DND-41 (cell line): ENCODE measurements at regions not wholly inside any gene's neighbourhood (a gene's known extent, or its start where the extent isn't known, plus 50 kb on each side); places are given as distances from the start of the nearest gene placed in this dataset.

Experiments
- ATAC-seq: fragments of 200-7000 bp; cut with Tn5 transposase; 3 replicates; pipeline ENCODE4 v1.9.1; 2021; ENCODE audit warnings: low read depth; ENCODE audit not compliant: insufficient read depth
- DNase-seq: peaks from one replicate; pipeline ENCODE4 v3.0.0-alpha.2; 2020
- H2AFZ ChIP-seq: 2 replicates; pipeline ENCODE4 v1.6.0; 2012; ENCODE audit warnings: low read depth, low read length
- H3K27ac ChIP-seq: 2 replicates; pipeline ENCODE4 v1.5.1; 2012; ENCODE audit warnings: low read length, inconsistent platforms
- H3K27me3 ChIP-seq: fragments of 200-600 bp; sonication (generic); 2 replicates; pipeline ENCODE4 v1.6.0; 2012; ENCODE audit warnings: low read length, mild to moderate bottlenecking, inconsistent platforms; ENCODE audit not compliant: insufficient read depth, poor library complexity
- H3K36me3 ChIP-seq: 2 replicates; pipeline ENCODE4 v1.5.1; 2012; ENCODE audit warnings: low read length, inconsistent platforms; ENCODE audit not compliant: insufficient read depth
- H3K4me1 ChIP-seq: 2 replicates; pipeline ENCODE4 v1.5.1; 2012; ENCODE audit warnings: mild to moderate bottlenecking, low read length; ENCODE audit not compliant: insufficient read depth
- H3K4me2 ChIP-seq: 2 replicates; pipeline ENCODE4 v1.6.0; 2012; ENCODE audit warnings: mild to moderate bottlenecking, moderate library complexity, low read length, inconsistent platforms; ENCODE audit not compliant: insufficient read depth
- H3K4me3 ChIP-seq, 2 experiments: fragments of 200-600 bp in 1 of 2; shearing (Covaris generic) in 1 of 2; 2 replicates each; pipeline ENCODE4 v1.5.1; 2012 to 2016; ENCODE audit warnings: inconsistent platforms in 2 of 2, low read length in 2 of 2, mild to moderate bottlenecking in 2 of 2, low read depth in 1 of 2, moderate library complexity in 1 of 2
- H3K79me2 ChIP-seq: 2 replicates; pipeline ENCODE4 v1.6.0; 2012; ENCODE audit warnings: low read length, inconsistent platforms; ENCODE audit not compliant: insufficient read depth
- H3K9ac ChIP-seq: 2 replicates; pipeline ENCODE4 v1.6.0; 2012; ENCODE audit warnings: low read depth, mild to moderate bottlenecking, inconsistent platforms, low read length, moderate library complexity
- H3K9me3 ChIP-seq: 2 replicates; pipeline ENCODE4 v1.5.1; 2012; ENCODE audit warnings: low read length, moderate library complexity, mild to moderate bottlenecking, inconsistent platforms; ENCODE audit not compliant: insufficient read depth, severe bottlenecking
- H4K20me1 ChIP-seq: 2 replicates; pipeline ENCODE4 v1.6.0; 2012; ENCODE audit warnings: low read length; ENCODE audit not compliant: insufficient read depth
- CTCF ChIP-seq: IDR thresholded peaks from 2 replicates; pipeline ENCODE4 v1.5.1; 2012; ENCODE audit warnings: borderline replicate concordance, low read length, moderate library complexity, mild to moderate bottlenecking; ENCODE audit not compliant: poor library complexity, severe bottlenecking; ENCODE audit errors: extremely low read depth
- EZH2 ChIP-seq: IDR thresholded peaks from 3 replicates; pipeline ENCODE4 v1.6.1; 2012; ENCODE audit warnings: borderline replicate concordance, low read depth, mild to moderate bottlenecking, moderate library complexity, low read length, inconsistent platforms; ENCODE audit not compliant: severe bottlenecking

DNA sequence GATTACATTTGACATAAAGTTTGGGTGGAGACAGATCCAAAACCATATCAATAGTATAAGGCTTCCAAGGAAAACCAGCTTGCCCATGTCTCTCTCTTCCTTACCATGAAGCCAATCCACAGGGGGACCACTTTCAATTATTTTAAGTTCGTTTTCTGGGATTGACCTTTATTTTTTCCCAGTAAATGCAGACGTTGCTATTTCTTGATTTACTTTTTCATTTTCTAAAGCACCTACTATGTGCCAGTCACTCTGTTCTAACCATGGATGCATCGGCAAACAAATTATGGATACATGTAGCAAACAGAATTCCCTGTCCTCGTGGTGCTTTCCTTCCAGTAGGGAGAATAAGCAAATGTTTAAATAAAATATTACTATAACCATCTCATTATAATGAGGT, 65.8 kb upstream of the KCNA1 start:
- Histone ChIP-seq H3K4me2 (no peak overlapping the region), H3K27me3 (peaks cover 2% of the 10 kb centered on the region), H3K4me1 (peaks cover 5% of the 10 kb centered on the region; the same call in 1 of the 2 replicates), H3K4me3 (no peak overlapping the region), H3K27ac (no peak overlapping the region), H3K9me3 (no peaks in the 10 kb centered on the region), H3K9ac (no peak overlapping the region), H4K20me1 (no peaks in the 10 kb centered on the region), H3K79me2 (no peaks in the 10 kb centered on the region), H2AFZ (no peak overlapping the region), H3K36me3 (no peaks in the 10 kb centered on the region)
- ATAC-seq: no peak
- no peak for TF ChIP-seq EZH2
- no peak for TF ChIP-seq CTCF
- no peak for DNase-seq

- ATAC-seq (no peak), DNase-seq (no peak)
- Histone ChIP-seq H2AFZ (no peak overlapping the region), H3K36me3 (no peaks in the 10 kb centered on the region), H3K4me2 (no peak overlapping the region), H3K9ac (no peak overlapping the region), H3K27me3 (peaks cover 2% of the 10 kb centered on the region), H3K9me3 (no peaks in the 10 kb centered on the region), H3K4me3 (no peak overlapping the region), H3K4me1 (peaks cover 5% of the 10 kb centered on the region; the same call in 1 of the 2 replicates), H3K27ac (no peak overlapping the region), H3K79me2 (no peaks in the 10 kb centered on the region), H4K20me1 (no peaks in the 10 kb centered on the region)
- no peak for TF ChIP-seq EZH2
- TF ChIP-seq CTCF: no peak
Observed at GRCh38 chr12:4847713-4848112, 62.0 kb upstream of the KCNA1 start.

DNA sequence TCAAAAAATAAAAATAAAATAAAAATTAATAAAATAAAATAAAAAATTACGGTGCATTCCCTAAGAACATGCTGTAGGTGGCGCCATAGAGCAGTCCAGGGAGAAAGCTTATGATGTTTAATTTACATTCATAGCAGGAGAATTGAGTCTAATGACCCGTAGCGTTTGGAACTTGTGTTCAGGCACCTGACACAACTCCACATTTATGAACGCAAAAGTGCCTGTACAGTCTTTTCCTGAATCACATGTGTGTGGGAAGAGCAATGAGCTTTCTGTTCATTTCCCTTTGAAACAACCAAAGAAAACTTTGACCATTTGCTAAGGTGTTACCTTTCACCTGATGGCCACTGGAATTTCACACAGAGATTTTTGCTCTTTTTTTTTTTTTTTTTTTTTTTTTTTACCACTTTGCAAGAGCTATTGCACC, 60.6 kb upstream of the KCNA1 start:
- DNase-seq: peak; percentile 23
- no peak overlapping the region for H2AFZ ChIP-seq
- no peak overlapping the region for H3K4me2 ChIP-seq
- no peaks in the 10 kb centered on the region for H3K79me2 ChIP-seq
- H3K9ac ChIP-seq: no peak overlapping the region
- H3K4me3 ChIP-seq: no peak overlapping the region
- TF ChIP-seq CTCF: peak; percentile 67
- no peak for TF ChIP-seq EZH2
- H3K9me3 ChIP-seq: no peaks in the 10 kb centered on the region
- H3K4me1 ChIP-seq: peaks cover 5% of the 10 kb centered on the region; the same call in 1 of the 2 replicates
- peaks cover 2% of the 10 kb centered on the region for H3K27me3 ChIP-seq
- no peaks in the 10 kb centered on the region for H4K20me1 ChIP-seq
- H3K27ac ChIP-seq: no peak overlapping the region
- H3K36me3 ChIP-seq: no peaks in the 10 kb centered on the region
- no peak for ATAC-seq

DNA sequence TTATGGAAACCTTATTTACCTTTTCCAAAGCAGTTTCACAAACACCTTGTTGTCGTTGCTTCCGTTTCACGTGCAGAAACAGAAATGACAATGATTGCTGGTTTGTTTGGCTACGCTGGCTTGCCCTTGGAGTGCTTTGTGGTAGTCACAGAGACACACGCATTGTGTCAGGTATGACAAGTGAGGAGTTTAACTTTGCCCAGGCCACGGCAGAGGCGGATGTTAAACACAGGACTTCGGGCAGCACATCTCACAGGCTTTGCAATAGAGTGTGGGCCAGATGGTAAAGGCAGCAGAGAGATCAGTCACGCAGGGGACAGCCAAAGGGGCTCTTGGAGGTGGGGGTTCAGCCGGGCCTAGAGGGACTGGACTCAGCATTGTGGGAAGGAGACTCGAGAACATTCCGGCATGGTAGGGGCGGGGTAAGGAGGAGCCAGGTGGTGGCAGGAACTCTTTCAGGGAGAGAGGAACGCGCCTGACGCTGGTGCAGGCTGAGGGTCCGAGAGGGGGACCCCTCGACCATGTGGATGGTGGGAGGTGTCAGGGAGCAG, 59.8 kb upstream of the KCNA1 start:
- no peak for DNase-seq
- Histone ChIP-seq H4K20me1 (no peaks in the 10 kb centered on the region), H3K4me3 (no peak overlapping the region), H3K36me3 (no peaks in the 10 kb centered on the region), H3K4me1 (peaks cover 5% of the 10 kb centered on the region; the same call in 1 of the 2 replicates), H3K4me2 (no peak overlapping the region), H3K27ac (no peak overlapping the region), H3K27me3 (peaks cover 2% of the 10 kb centered on the region), H3K9ac (no peak overlapping the region), H3K79me2 (no peaks in the 10 kb centered on the region), H3K9me3 (no peaks in the 10 kb centered on the region), H2AFZ (no peak overlapping the region)
- TF ChIP-seq EZH2 (no peak), CTCF (no peak)
- no peak for ATAC-seq
